ENCODE measurements at regions not wholly inside any gene's neighbourhood (a gene's known extent, or its start where the extent isn't known, plus 50 kb on each side); places are given as distances from the start of the nearest gene placed in this dataset.

DNA sequence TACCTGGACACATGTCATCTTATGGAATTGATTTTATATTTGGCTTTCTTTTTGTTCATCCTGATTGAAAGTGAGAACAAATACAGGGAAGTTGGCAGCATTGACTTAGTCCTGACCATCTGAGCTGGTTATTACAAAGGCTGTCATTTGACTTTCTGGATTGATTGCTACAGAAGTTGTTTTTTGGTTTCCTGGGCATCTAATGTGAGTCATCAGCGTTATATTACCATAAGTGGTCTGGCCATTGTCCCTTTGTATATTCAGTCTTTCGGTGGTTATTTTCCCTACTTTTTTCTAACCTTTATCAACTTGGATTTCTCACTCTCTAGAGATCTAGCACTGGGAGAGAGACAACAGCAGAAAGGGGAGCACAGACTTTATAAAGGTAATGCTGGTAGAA is 1646.5 kb downstream of the MRPL39 start:
- DNase-seq (ENCODE audit: low spot score in 2 of 2): no peak
- TF ChIP-seq, protein P1, sequence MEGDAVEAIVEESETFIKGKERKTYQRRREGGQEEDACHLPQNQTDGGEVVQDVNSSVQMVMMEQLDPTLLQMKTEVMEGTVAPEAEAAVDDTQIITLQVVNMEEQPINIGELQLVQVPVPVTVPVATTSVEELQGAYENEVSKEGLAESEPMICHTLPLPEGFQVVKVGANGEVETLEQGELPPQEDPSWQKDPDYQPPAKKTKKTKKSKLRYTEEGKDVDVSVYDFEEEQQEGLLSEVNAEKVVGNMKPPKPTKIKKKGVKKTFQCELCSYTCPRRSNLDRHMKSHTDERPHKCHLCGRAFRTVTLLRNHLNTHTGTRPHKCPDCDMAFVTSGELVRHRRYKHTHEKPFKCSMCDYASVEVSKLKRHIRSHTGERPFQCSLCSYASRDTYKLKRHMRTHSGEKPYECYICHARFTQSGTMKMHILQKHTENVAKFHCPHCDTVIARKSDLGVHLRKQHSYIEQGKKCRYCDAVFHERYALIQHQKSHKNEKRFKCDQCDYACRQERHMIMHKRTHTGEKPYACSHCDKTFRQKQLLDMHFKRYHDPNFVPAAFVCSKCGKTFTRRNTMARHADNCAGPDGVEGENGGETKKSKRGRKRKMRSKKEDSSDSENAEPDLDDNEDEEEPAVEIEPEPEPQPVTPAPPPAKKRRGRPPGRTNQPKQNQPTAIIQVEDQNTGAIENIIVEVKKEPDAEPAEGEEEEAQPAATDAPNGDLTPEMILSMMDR (IDR thresholded peaks at IDR 0.05): no peak
- TF ChIP-seq POLR2A (IDR thresholded peaks at IDR 0.05): no peak
- 81 to 86% methylated on average over 2 of the region's 2 CpGs for WGBS, 2 donors

DNA sequence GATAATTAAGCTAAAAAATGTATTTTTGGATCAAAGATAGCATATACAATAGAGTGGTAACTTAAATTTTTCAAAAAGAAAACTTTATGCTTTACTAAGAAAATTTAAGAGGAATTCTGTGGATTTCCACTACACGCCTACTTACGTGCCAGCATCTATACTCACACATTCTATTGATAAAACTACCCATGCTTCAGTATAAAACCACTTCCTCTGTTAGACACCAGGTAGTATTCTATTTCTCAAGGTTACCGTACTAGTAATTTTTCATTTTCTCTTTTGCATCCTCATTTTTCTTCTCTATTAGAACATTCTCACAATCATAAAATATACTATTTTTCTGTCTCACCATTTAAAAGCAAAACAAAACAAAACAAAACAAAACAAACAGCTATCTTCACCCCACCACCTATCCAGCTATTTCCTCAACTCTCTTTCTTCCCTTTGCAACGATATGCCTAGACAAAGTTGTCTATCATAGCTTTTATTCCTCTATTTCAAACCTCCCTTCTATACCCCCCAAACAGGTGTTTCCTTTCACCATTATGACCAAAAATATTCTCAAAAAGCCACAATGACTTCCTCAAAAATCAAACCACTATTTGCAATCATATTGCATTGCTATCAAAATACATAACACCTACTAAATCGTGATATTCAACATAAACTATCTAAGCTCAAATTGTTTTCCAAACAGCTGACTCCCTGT is 1652.0 kb downstream of the MRPL39 start:
- intact Hi-C loops (cut with DNase I; ENCODE audit: low total_unique reads): no loop called here
- no peak for TF ChIP-seq POLR2A (IDR thresholded peaks at IDR 0.05)
- TF ChIP-seq, protein P1 (IDR thresholded peaks at IDR 0.05): no peak
- no peak for DNase-seq (ENCODE audit: low spot score in 2 of 2)
- no peak overlapping the region for H3K4me3 ChIP-seq (ENCODE audit: low read depth, poor library complexity, severe bottlenecking)
- WGBS, 2 donors: 67 to 77% methylated on average over 5 of the region's 5 CpGs

More for the DNA sequence above, 1646.5 kb downstream of the MRPL39 start:
- intact Hi-C loops (cut with DNase I; ENCODE audit: low total_unique reads): no loop called here
- H3K4me3 ChIP-seq (ENCODE audit: low read depth, poor library complexity, severe bottlenecking): no peak overlapping the region

DNA sequence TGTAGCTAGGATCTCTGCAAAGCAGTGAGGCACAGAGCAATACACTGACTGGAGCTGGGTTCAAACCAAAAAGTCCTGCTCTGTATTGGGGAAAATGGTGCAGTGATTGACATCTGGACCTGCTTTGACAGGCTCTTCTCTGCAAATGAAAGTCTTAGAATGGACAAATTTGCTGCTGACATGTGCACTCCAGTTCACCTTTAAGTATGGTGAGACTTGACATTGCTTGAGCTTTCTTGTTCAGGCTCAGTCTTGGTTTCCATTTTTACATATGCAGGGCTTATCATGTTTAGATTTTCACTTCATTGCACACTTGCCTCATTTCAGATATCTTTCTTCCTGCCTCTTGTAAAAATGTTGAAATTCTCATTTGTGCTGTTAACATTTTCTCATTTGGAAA is 1655.0 kb downstream of the MRPL39 start:
- intact Hi-C loops (cut with DNase I; ENCODE audit: low total_unique reads): no loop called here
- DNase-seq (ENCODE audit: low spot score in 2 of 2): no peak

DNA sequence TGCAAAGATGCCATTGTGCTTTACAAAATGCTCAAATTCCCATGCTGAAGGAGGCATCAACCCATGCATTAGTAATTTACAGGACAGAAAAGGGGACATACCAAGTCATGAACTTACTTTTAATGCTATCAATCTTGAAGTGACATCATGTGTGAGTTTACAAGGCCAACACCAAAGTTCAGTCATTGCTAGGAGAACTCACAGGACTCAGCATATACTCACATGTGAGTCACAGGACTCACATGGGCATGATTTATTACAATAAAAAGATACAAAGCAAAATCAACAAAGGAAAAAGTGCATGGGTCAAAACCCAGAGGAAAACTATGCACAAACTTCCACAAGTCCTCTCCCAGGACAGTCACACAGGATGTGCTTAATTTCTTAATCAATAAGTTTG is 1656.0 kb downstream of the MRPL39 start:
- no peak overlapping the region for H3K4me3 ChIP-seq (ENCODE audit: low read depth, poor library complexity, severe bottlenecking)
- TF ChIP-seq POLR2A (IDR thresholded peaks at IDR 0.05): no peak
- TF ChIP-seq, protein P1 (IDR thresholded peaks at IDR 0.05): no peak
- DNase-seq (ENCODE audit: low spot score in 2 of 2): no peak
- intact Hi-C loops (cut with DNase I; ENCODE audit: low total_unique reads): no loop called here

More for the DNA sequence above, 1655.0 kb downstream of the MRPL39 start:
- no peak for TF ChIP-seq POLR2A (IDR thresholded peaks at IDR 0.05)
- TF ChIP-seq, protein P1 (IDR thresholded peaks at IDR 0.05): no peak
- H3K4me3 ChIP-seq (ENCODE audit: low read depth, poor library complexity, severe bottlenecking): no peak overlapping the region

DNA sequence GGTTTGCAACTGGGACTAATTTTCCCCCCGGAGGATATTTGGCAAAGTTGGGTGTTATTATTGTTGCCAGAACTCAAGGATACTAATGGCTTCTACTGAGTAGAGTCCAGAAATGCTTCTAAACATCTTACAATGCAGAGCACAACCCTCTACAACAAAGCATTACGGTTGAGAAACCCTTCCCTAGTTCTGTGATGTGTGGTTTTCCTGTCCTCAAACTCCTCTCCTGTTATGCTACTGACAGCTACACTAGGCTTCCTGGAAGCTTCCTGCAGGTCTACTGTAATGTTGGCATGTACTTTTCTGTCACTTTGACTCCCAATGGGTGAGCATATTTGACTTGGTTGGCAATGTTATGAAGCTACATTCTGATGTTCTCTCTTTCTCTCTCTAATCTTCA is 1656.9 kb downstream of the MRPL39 start:
- intact Hi-C loops (cut with DNase I; ENCODE audit: low total_unique reads): no loop called here
- no peak for TF ChIP-seq POLR2A (IDR thresholded peaks at IDR 0.05)
- TF ChIP-seq, protein P1 (IDR thresholded peaks at IDR 0.05): no peak
- WGBS, 2 donors: 68 to 72% methylated on average over 2 of the region's 2 CpGs
- DNase-seq (ENCODE audit: low spot score in 2 of 2): no peak
- H3K4me3 ChIP-seq (ENCODE audit: low read depth, poor library complexity, severe bottlenecking): no peak overlapping the region

DNA sequence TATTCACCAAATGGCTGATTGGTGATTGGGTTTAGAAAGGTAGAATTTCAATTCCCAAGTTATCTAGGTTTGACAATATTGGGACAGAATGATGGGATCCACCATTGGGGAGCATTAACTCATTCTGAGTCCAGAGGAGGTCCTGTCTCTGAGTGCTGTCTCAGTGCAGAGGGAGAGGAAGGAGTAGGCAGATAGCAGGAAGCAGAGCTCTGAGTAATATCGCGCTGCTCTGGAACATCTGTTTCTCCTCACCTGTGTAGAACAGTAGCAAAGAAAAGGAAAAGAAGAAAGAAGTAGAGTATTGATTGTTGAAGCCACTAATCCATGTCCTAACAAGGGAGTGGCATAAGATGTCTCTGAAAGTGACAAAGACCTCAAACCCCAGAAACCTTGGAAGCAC is 1657.8 kb downstream of the MRPL39 start:
- intact Hi-C loops (cut with DNase I; ENCODE audit: low total_unique reads): no loop called here
- no peak for DNase-seq (ENCODE audit: low spot score in 2 of 2)
- no peak overlapping the region for H3K4me3 ChIP-seq (ENCODE audit: low read depth, poor library complexity, severe bottlenecking)
- 83 to 89% methylated on average over 2 of the region's 2 CpGs for WGBS, 2 donors
- no peak for TF ChIP-seq POLR2A (IDR thresholded peaks at IDR 0.05)
- TF ChIP-seq, protein P1 (IDR thresholded peaks at IDR 0.05): no peak

Measured in lower leg skin (tissue), 4 donors.